ENCODE measurements at regions not wholly inside any gene's neighbourhood (a gene's known extent, or its start where the extent isn't known, plus 50 kb on each side); places are given as distances from the start of the nearest gene placed in this dataset.
A peak's percentile ranks its signal among the peaks of the same experiment; 100 is the strongest.

DNA sequence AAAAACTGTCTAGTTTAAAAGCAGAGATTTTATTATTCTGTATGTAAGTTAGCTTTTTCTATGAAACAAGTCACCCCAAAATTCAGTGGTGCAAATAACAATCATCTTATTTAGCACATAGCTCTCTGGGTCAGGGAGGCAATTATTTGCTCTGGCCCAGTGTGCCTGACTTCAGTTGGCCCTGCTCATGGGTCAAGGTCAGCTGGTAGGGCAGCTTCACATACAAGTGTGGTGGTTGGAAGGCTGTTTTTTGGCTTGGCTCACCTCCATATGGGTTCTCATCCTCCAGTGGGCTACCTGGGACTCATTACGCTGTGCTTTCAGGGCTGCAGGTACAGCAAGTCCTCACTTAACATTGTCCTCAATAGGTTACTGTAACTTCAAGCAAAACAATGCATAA lies 228.6 kb downstream of the NR2F2 start:
- DNase-seq = no peak
- intact Hi-C loops (cut with DNase I) = no loop called here

DNA sequence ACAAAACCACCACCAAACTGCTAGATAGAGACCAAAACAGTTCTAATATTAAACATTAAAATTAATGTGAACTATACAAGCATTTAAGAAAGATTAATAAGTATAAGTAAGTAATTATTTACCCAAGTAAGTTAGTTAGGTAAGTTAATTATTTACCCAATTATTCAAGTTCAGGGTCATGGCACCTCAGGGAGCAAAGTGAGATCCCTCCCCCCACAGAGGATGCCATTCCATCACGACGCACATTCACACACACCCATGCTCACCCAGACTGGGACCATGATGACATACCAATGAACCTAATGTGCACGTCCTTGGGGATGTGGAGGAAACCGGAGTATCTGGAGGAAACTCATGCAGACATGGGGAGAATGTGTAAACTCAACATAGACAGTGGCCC lies 229.1 kb downstream of the NR2F2 start:
- DNase-seq = no peak
- intact Hi-C loops (cut with DNase I) = no loop called here

DNA sequence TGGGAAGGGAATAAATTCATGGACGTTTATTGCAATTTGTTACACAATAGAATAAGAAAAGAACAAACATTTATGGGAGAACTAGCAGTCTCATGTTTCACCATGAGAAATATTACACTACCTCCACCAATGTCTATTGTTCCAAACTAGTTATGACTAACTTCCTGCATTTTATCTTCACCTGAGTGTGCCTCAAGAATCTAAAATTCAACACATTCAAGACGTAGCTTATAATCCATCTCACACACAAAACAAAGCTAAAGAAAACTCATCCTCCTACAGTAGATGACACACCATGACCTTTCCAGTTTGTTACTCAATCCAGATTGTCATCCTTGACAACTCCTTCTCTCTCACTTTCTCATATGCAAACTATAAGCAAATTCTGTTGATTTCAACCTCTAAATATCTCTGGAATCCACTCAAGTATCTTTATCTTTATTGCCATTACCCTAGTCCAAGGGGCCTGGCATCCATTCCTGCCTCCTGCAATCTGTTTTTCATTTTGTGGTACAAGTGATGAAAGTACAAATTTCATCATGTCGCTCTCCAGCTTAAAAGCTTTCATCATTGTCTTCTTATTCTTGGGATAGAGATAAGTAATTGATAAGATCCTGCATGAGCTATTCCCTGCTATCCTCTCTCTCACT lies 229.9 kb downstream of the NR2F2 start:
- DNase-seq = no peak
- intact Hi-C loops (cut with DNase I) = no loop called here

DNA sequence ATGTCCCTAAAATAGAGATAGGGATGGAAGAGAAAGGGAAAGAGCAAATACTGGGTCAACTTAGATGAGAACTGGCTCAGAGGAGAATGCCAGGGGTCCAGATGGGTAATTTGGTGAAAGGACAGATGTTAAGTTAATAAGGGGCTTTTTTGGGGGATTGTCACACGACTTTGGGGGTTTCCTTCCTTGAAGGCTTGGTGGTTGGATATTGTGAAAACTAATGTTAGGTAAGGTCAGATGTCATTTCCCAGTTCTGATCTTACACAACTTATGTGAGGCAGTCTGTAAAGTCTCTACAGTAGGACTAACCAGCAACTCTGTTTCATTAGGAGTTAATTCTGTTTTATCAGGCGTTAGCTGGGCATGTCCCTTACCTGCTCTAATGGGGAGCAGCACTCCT lies 231.1 kb downstream of the NR2F2 start:
- intact Hi-C loops (cut with DNase I) = no loop called here

DNA sequence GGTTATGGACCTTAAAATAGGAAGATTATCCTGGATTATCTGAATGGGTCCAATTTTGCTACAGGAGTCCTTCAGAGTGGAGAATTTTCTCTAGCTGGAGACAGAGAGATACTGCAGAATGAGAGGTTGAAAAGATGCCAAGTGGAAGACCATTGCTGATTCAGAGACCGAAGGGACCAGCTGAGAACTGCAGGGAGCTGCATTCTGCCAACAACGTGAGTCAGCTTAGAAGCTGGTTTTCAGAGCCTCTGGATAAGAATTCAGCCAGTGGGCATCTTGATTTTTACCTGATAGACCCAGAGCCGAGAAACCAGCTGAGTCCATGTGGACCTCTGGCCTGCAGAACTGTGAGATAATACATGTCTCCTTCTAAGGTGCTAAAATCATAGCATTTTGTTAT lies 234.0 kb downstream of the NR2F2 start:
- intact Hi-C loops (cut with DNase I) = no loop called here
- no peak for DNase-seq

More for the DNA sequence above, 231.1 kb downstream of the NR2F2 start:
- no peak for DNase-seq

DNA sequence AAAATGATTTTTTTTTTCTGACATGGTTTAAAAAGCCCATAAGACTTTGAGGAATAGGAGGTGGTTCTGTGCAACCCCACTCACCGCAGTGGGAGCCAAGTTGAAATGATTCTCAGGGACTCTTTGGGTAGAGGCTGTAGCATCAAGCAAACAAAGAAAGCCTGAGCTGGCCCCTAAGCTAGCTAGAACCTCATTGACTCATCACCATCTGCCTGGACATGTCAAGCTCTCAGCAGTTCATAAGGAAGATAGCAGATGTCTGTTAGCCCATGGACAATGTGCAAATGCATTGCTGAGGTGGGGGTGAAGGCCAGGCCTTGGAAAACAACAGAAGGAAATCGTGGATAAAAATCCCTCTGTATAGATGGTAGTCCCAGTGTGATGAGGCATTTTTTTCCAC lies 234.8 kb downstream of the NR2F2 start:
- intact Hi-C loops (cut with DNase I) = no loop called here
- no peak for DNase-seq

DNA sequence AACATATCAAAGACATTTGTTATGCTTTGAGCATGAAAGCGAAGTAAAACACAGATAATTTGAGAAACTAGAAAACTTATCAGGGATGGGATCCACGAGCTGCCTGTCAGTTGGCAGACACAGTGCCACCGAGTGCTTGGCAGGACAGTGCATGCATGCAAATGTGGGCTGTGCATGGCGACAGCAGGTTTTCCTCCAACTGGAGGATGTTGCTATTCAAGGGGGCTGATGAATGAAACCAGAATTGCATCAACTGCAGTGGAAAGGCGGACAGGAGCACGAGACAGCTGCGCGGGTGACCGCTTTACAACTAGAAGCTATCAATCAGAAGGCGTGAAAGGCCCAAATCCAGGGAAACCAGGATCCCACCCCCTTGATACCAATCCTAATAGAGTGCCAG lies 244.3 kb downstream of the NR2F2 start:
- intact Hi-C loops (cut with DNase I) = no loop called here
- DNase-seq = no peak

DNA sequence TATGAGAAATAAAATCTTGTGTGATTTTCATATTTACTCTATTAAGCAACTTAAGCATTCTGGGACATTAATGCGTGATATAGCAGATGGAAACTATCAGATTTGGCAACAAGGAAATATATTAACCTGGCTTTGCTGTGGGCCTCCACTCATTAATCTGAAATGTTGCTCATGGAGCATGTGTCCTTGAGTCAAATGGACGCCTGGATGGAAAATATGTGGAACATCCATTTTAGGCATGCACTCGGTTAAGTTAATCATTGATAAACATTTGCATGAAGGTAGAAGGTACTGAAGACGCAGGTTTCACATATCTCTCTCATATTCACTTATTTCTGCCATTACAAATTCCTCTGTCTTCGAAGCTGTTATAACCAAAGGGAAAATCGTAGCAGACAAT lies 246.1 kb downstream of the NR2F2 start:
- intact Hi-C loops (cut with DNase I) = no loop called here
- no peak for DNase-seq

DNA sequence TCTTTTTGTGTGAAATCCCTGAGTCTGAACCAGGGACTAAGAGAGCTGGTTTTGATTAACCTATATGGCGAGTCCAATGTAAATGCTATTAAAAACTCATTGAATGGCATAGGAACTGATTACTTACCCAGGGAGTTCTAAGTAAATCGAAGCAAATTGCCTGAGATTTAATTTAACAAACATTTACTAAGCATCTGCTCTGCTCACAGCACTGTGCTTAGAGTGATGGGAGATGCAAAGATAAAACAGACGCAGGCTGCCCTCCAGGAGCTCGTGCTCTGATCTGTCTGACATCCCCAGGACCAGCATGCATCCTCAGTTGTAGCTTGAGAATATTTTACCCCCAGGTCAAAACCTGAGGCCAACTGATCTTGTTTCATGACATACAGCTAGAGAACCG lies 247.9 kb downstream of the NR2F2 start:
- intact Hi-C loops (cut with DNase I) = no loop called here
- DNase-seq = no peak

DNA sequence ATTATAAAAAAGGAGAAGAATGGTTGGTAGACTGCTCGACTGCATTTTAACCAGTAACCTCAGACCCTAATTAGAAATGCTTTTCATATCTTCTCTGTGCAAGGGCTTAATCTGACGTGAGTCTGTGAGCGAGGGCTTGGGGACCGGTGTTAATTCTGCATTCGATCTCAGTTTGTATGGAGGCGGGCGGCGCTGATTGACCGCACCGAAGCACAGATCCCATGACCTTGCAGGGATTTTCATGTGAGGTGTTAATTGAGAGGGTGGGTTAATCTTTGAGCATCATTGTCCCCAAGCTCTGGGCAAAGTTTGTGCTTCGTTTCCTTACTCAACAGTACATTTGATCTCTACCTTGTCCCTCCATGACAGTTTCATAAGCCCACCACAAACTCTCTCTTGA lies 250.9 kb downstream of the NR2F2 start:
- no peak for DNase-seq
- intact Hi-C loops (cut with DNase I) = no loop called here

DNA sequence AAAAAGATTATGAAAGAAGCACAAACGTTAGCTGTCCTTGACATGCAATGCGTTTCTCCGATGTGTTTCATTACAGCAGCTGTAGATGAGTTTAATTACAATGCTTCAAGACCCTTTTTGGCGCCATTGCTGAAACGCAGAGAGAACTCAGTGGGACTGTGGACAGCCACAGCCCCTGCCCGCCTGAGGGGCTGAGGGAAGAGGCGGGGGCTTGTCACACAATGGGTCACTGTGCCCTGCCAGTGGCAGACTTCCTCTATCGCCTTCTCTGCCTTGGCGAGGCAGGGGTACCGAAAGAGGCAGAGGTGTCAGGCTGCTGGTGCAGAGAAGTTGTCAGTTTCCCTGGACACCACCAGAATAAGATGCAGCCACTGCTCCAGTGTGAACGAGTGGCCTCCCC lies 252.0 kb downstream of the NR2F2 start:
- no peak for DNase-seq
- intact Hi-C loops (cut with DNase I) = no loop called here

DNA sequence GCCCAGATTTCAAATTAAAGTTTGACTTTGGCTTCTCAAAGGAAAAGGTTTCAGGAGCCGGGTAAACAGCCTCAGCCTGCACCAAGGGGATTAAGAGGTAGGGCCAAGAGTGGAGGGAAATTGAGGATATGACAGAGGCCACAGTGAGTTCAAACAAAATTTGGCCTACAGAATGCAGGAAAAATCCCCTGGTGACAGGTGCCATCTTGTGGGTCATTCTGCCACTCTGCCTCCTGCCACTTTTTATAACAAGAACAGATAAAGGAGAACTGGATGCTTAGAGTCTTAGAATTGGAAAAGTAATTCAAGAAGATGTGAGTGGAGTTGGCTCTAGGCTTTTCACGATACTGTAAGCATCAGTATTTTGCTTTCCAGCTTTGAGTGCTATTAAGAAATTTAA lies 253.2 kb downstream of the NR2F2 start:
- DNase-seq = no peak
- intact Hi-C loops (cut with DNase I) = no loop called here

DNA sequence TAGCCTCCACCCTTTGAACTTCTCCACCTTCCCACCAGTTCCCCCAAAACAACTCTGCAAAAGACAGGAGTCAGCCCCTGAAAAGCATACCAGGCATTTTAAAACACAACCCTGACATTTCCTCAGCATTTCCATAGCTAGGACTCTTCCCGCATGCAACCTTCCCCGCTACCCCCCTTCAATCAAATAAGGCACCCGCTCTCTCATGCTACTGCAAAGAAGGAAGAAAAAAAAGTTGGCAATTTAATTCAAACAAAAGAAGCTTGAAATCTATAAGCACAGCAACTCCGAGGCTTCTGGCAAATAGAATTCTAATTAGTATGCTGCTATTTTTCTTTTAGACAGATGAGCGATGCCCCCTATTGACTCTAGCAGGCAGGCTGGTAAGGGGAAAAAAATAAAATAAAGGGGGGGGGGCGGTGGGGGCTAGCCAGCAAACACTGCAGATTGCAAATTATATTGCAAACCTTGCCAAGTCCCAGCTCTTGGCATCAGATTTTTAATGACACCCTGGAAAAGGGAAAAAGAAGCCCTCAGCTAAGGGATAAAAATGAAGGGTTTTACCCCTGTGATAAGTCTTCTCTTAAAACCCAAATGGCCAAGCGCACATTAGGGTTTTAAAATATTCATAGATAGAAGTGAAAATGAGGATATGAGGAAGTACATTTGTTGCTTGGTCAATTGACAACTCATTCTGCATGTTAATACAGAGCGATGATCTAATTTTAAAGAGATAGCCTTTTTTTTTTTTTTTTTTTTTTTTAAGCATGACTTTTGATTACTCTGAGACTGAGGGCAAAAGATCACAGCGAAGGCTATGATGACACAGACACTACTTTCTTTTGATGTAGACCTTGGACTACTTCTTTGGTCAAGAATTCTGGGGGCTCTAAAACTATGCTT lies 255.2 kb downstream of the NR2F2 start:
- no peak for DNase-seq
- intact Hi-C loops (cut with DNase I) = no loop called here

DNA sequence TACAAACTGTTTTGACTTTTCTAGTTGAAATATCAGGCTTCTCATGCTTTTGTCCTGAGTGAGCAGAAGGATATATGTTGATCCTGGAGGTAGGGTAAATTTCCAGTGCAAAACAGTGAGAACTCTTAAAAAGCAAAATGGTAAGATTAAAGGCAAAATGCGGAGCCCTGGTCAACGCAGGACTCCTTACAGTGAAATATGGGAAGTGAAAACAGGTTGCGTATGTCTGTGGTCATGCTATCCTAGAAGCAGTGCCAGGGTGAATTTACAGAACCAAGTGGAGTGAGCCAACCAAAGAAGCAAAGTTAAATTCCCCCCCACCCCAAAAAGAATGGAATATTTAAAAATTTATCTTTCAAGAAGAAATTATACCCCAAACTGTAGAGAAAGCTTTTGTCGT lies 256.4 kb downstream of the NR2F2 start:
- no peak for DNase-seq
- intact Hi-C loops (cut with DNase I) = no loop called here

DNA sequence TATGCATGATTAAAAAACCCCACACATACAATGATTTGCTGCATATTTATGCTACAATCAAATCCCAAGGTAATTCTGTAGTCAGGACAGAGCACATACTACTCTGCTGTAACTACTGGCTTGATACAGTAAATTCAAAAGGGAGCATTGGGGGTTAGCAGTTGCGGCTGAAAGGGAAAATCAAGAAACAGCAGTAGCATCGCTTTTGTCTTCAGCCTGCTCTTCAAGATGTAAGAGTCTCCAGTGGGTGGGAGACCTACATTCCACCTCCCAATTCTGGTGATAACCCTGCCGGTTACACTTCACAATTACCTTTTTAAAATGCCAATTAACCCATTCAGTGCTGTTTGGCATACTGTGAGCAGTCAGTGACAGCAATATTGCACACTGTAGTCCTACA lies 259.4 kb downstream of the NR2F2 start:
- intact Hi-C loops (cut with DNase I) = no loop called here
- no peak for DNase-seq

DNA sequence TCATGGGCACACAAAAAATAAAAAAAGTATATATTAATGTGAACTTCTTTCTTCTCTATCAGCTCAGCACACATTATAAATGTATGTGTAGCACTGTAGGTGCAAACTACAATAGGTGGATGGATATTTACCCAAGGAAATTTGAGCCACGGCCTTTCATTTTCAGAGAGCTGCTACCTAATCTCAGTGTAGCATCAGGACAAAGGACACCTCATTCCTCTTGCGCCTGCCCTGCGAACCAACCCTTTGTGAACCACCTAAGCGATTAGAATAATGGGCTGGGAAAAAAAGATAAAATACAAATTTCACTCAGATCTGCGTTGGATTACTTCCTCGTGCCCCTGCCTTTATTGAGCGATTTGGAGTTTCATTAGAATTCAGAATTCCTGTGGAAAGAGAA lies 263.2 kb downstream of the NR2F2 start:
- no peak for DNase-seq
- intact Hi-C loops (cut with DNase I) = no loop called here

DNA sequence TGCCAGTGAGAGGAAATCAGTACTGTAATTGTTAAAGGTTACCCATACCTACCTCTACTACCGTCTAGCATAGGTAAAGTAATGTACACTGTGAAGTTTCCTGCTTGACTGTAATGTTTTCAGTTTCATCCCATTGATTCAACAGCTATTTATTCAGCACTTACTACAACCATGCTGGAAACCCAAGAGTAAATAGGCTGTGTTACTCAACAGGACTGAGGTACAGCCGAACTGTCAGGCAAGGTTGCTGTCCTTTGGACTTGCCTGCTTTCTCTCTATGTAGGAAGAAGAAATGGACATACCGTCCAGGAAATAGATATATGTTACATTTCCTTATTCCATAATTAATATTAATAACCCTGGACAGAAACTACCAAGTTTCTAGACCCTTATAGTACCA lies 265.5 kb downstream of the NR2F2 start:
- no peak for DNase-seq

DNA sequence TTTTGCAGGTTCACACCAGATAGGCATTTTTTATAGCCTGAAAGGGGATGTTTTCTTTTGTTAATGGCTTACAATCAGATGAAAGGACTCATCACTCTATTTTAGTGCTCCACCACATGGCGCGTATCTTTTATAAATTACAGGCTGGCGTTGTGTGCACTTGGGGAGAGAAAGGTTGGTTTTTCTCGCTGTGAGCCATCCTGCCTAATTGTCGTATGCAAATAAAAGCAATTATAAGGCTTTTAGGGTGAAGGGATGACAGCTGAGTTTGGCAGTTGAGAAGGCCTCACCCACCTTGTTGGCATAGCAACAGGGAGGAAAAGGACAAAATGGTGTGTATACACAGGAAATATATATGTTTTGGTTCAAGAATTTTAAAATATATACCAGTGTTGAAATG lies 268.0 kb downstream of the NR2F2 start:
- intact Hi-C loops (cut with DNase I) = no loop called here
- peak in 3 of 42 donors; percentile 3 to 11 (median 8) for DNase-seq

More for the DNA sequence above, 265.5 kb downstream of the NR2F2 start:
- intact Hi-C loops (cut with DNase I) = no loop called here

DNA sequence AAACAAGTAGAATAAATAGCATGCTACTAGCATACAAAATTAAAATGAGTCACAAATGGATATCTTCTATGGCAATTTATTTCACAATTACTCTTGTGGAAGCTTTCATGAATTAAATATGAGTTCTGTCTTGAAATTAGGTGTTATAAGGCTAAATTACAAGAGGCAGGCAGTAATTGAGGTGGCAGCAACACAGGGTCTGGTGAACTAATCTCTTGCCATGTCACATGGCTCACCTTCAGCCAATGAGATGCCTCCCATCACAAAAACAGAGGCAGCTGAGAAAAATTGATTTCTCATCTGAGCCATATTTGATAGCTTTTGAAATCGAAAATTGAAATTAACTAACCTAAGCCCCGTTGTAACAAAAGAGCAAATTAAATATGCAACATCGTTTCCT lies 268.8 kb downstream of the NR2F2 start:
- intact Hi-C loops (cut with DNase I) = no loop called here
- no peak for DNase-seq

DNA sequence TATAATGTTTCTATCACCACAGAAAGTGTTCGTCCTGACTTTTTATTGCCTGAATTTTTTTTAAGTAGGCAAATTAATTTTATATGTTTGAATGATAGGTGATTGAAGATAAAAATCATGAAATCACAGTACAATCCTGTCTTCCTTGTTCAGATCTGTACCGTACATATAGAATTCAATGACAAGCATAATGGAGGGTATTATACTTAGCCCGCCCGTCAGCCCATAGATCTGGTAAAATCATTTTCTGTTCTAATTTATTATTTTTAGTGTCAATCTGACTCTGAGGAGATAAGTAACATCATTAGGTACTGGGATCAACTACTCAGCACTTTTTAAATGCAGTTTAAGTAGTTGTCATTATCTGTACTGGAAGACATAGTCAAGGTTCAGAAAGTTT lies 269.9 kb downstream of the NR2F2 start:
- no peak for DNase-seq
- intact Hi-C loops (cut with DNase I) = no loop called here

DNA sequence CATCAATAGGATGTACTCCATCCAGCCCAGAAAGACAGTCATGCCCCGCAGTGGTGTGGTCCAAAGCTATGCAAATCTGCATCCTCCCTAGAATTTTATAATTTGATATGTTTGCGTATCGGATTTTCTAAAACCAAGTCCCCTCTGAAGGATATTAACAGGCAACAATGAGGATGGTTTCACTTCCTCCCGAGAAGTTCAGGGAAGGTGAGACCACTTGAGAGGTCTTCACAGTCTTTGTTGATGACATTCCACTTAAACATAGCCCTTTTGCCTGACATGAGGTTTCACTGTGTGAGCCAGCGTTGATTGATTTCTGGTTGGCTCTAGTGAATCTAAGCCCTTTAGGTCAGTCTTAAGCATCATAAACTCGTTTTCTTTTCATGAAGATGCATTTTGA lies 276.1 kb downstream of the NR2F2 start:
- intact Hi-C loops (cut with DNase I) = no loop called here
- no peak for DNase-seq

All from head of caudate nucleus (tissue), 42 donors.